Smooth muscle cell (in vitro differentiated cells): ENCODE measurements at regions not wholly inside any gene's neighbourhood (a gene's known extent, or its start where the extent isn't known, plus 50 kb on each side); places are given as distances from the start of the nearest gene placed in this dataset.

Experiments
- DNase-seq: peaks from one replicate; lab custom pipeline; 2025; ENCODE audit not compliant: unreplicated experiment; lab: John Stamatoyannopoulos, UW
- H2AFZ ChIP-seq: fragments of 200-600 bp; sonication (generic); 2 replicates; pipeline ENCODE4 v1.6.0; 2016; ENCODE audit warnings: antibody characterized with exemption, low read depth, mild to moderate bottlenecking
- H3F3A ChIP-seq: fragments of 200-600 bp; sonication (generic); 2 replicates; pipeline ENCODE4 v1.6.0; 2017; ENCODE audit warnings: antibody characterized with exemption, low read depth
- H3K27ac ChIP-seq: fragments of 200-600 bp; sonication (generic); 2 replicates; pipeline ENCODE4 v1.5.1; 2016; ENCODE audit warnings: low read depth, mild to moderate bottlenecking
- H3K27me3 ChIP-seq: fragments of 200-600 bp; sonication (generic); 2 replicates; pipeline ENCODE4 v1.6.1; 2016; ENCODE audit warnings: low read depth, mild to moderate bottlenecking
- H3K36me3 ChIP-seq: fragments of 200-600 bp; sonication (generic); 2 replicates; pipeline ENCODE4 v1.5.1; 2016; ENCODE audit warnings: low read depth
- H3K4me1 ChIP-seq: fragments of 200-600 bp; sonication (generic); 2 replicates; pipeline ENCODE4 v1.5.1; 2016; ENCODE audit warnings: low read depth
- H3K4me2 ChIP-seq: fragments of 200-600 bp; sonication (generic); 2 replicates; pipeline ENCODE4 v1.6.0; 2016; ENCODE audit warnings: mild to moderate bottlenecking
- H3K4me3 ChIP-seq: fragments of 200-600 bp; sonication (generic); 2 replicates; pipeline ENCODE4 v1.5.1; 2016; ENCODE audit warnings: mild to moderate bottlenecking
- H3K79me2 ChIP-seq: fragments of 200-600 bp; sonication (generic); 2 replicates; pipeline ENCODE4 v1.6.0; 2016; ENCODE audit warnings: low read depth, mild to moderate bottlenecking
- H3K9ac ChIP-seq: fragments of 200-600 bp; sonication (generic); 2 replicates; pipeline ENCODE4 v1.6.0; 2016; ENCODE audit warnings: low read depth
- H3K9me3 ChIP-seq: fragments of 200-600 bp; sonication (generic); replicated peaks from 2 replicates; pipeline ENCODE4 v1.5.1; 2016; ENCODE audit warnings: low read depth
- H4K20me1 ChIP-seq: fragments of 200-600 bp; sonication (generic); 2 replicates; pipeline ENCODE4 v1.6.0; 2016; ENCODE audit warnings: low read depth
- WGBS: methylation state at CpG from one replicate; pipeline ENCODE4 v1.1.7; 2016; ENCODE audit warnings: low lambda C conversion rate; 5-methylcytosine and 5-hydroxymethylcytosine counted together
- TF ChIP-seq, protein P1 (sequence below): fragments of 200-600 bp; sonication (generic); IDR thresholded peaks from 2 replicates; pipeline ENCODE4 v1.5.1; 2017; ENCODE audit warnings: borderline replicate concordance, mild to moderate bottlenecking, antibody characterized with exemption; ENCODE audit not compliant: insufficient read depth, poor library complexity, severe bottlenecking

DNA sequence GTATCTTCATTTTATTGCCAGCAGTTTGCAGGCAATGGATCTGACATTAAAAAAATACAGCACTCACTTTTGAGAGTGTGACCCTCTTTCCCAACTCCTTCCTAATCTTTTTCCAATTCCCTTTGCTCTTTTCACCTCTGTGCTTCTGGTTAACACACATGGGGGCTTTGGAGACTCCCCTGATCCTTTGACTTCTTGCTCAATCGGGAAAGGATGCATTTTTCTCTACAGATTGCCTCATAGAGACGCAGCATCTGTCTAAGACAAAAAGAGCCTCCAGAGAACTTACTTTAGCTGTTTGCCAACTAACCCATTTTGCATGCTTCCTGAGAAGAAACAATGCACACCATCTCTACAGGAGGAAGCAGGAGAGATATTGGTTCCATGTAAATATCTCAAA is 378.3 kb downstream of the PBX1 start:
- H3K4me3 ChIP-seq = no peak overlapping the region
- no peak overlapping the region for H3K27ac ChIP-seq
- H3K79me2 ChIP-seq = no peaks in the 10 kb centered on the region
- no peaks in the 10 kb centered on the region for H3K9me3 ChIP-seq
- H3K9ac ChIP-seq = no peak overlapping the region
- H4K20me1 ChIP-seq = no peaks in the 10 kb centered on the region
- TF ChIP-seq, protein P1, sequence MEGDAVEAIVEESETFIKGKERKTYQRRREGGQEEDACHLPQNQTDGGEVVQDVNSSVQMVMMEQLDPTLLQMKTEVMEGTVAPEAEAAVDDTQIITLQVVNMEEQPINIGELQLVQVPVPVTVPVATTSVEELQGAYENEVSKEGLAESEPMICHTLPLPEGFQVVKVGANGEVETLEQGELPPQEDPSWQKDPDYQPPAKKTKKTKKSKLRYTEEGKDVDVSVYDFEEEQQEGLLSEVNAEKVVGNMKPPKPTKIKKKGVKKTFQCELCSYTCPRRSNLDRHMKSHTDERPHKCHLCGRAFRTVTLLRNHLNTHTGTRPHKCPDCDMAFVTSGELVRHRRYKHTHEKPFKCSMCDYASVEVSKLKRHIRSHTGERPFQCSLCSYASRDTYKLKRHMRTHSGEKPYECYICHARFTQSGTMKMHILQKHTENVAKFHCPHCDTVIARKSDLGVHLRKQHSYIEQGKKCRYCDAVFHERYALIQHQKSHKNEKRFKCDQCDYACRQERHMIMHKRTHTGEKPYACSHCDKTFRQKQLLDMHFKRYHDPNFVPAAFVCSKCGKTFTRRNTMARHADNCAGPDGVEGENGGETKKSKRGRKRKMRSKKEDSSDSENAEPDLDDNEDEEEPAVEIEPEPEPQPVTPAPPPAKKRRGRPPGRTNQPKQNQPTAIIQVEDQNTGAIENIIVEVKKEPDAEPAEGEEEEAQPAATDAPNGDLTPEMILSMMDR = no peak
- 81% methylated on average over 2 of the region's 2 CpGs for WGBS
- no peak for DNase-seq
- no peak overlapping the region for H3K4me2 ChIP-seq
- H3K27me3 ChIP-seq = no peaks in the 10 kb centered on the region
- no peaks in the 10 kb centered on the region for H3K4me1 ChIP-seq
- H3F3A ChIP-seq = no peaks in the 10 kb centered on the region
- H3K36me3 ChIP-seq = no peaks in the 10 kb centered on the region
- H2AFZ ChIP-seq = no peak overlapping the region

DNA sequence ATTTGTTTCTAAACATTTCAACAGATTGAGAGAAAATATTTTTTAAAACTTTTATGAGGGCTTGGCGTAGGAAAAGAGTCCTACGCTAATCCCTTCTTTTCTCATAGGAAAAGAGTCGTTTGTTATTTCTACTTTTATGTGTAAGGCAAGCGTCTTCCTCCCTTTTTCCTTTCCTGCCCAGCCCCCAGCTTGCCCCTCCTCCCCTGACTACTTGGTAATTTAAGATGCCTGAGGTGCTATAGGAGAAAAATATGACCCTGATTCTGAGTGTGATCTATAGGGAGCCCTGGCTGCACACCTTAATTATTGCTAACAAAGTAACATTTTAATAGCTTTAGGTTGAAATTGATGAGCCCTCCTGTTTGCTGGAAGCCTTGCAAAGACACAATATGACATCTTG is 373.6 kb downstream of the PBX1 start:
- 50% methylated on average over 4 of the region's 4 CpGs for WGBS
- TF ChIP-seq, protein P1 = no peak

DNA sequence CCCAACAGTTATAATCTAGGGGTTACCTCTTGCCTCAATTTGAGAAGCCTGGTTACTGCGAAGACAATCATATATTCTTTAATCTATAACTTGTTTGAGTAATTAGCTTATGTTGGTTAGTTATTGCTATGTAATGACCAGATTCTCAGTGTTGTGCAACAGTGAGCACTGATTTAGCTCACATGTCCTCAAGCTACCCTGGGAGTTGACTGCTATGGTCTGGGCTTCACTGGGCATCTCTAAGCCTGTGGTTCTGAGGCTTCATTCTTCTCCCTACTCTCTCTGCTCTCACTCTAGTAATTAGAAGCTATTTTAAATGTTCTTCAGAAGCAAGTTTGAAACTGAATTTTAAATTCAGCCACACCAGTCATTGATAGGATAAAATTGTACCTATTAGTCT is 371.8 kb downstream of the PBX1 start:
- H3K4me2 ChIP-seq = no peak overlapping the region
- H3K27ac ChIP-seq = no peak overlapping the region
- H2AFZ ChIP-seq = no peak overlapping the region
- H3F3A ChIP-seq = no peaks in the 10 kb centered on the region
- no peaks in the 10 kb centered on the region for H3K79me2 ChIP-seq
- H4K20me1 ChIP-seq = no peaks in the 10 kb centered on the region
- WGBS = 87% methylated on average over 1 of the region's 1 CpG
- TF ChIP-seq, protein P1 = no peak
- no peak for DNase-seq
- H3K9me3 ChIP-seq = no peaks in the 10 kb centered on the region
- H3K4me1 ChIP-seq = no peaks in the 10 kb centered on the region
- no peaks in the 10 kb centered on the region for H3K27me3 ChIP-seq
- H3K4me3 ChIP-seq = no peak overlapping the region
- H3K9ac ChIP-seq = no peak overlapping the region
- no peaks in the 10 kb centered on the region for H3K36me3 ChIP-seq

More for the DNA sequence above, 373.6 kb downstream of the PBX1 start:
- Histone ChIP-seq H3K4me2 (no peak overlapping the region), H4K20me1 (no peaks in the 10 kb centered on the region), H3K79me2 (no peaks in the 10 kb centered on the region), H3K9me3 (no peaks in the 10 kb centered on the region), H3K4me3 (no peak overlapping the region), H2AFZ (no peak overlapping the region), H3K27me3 (no peaks in the 10 kb centered on the region), H3K9ac (no peak overlapping the region), H3K4me1 (no peaks in the 10 kb centered on the region), H3F3A (no peaks in the 10 kb centered on the region), H3K36me3 (no peaks in the 10 kb centered on the region), H3K27ac (no peak overlapping the region)
- DNase-seq = no peak

GRCh38 chr1:164930241-164930640 is 371.3 kb downstream of the PBX1 start:
- Histone ChIP-seq H3K9me3 (no peaks in the 10 kb centered on the region), H3K4me1 (no peaks in the 10 kb centered on the region), H3K4me2 (no peak overlapping the region), H3K79me2 (no peaks in the 10 kb centered on the region), H3K36me3 (no peaks in the 10 kb centered on the region), H3K4me3 (no peak overlapping the region), H3K9ac (no peak overlapping the region), H4K20me1 (no peaks in the 10 kb centered on the region), H3K27ac (no peak overlapping the region), H2AFZ (no peak overlapping the region), H3K27me3 (no peaks in the 10 kb centered on the region), H3F3A (no peaks in the 10 kb centered on the region)
- WGBS = 84% methylated on average over 2 of the region's 2 CpGs
- DNase-seq = no peak
- TF ChIP-seq, protein P1 = no peak
